ENCODE measurements at regions not wholly inside any gene's neighbourhood (a gene's known extent, or its start where the extent isn't known, plus 50 kb on each side); places are given as distances from the start of the nearest gene placed in this dataset.

- no peak for TF ChIP-seq SREBF1 (IDR thresholded peaks at IDR 0.05; ENCODE audit: low read length)
Measured at GRCh38 chr9:80426992-80427391, 855.2 kb downstream of the TLE4 start (continued).

- Histone ChIP-seq H3K27ac (ENCODE audit: control insufficient read depth, insufficient read depth) (no peak overlapping the region), H3K4me3 (no peak overlapping the region), H3K27me3 (replicated peaks in 1 of 2; ENCODE audit: control insufficient read depth in 2 of 2, insufficient read depth in 2 of 2, low read length in 1 of 2) (no peaks in the 10 kb centered on the region), H3K79me2 (ENCODE audit: control insufficient read depth, insufficient read depth, low read length) (no peaks in the 10 kb centered on the region), H3K4me2 (ENCODE audit: control insufficient read depth, insufficient read depth) (no peak overlapping the region), H3K9me3 (replicated peaks; ENCODE audit: control insufficient read depth, insufficient read depth, low read length) (no peaks in the 10 kb centered on the region; the same call in 2 of the 3 replicates), H3K36me3 (ENCODE audit: control insufficient read depth in 2 of 2, insufficient read depth in 2 of 2, low read length in 1 of 2) (no peaks in the 10 kb centered on the region), H3K9ac (ENCODE audit: control insufficient read depth, insufficient read depth, low read length) (no peak overlapping the region), H2AFZ (ENCODE audit: control insufficient read depth, low read depth, low read length) (no peak overlapping the region), H4K20me1 (ENCODE audit: control insufficient read depth, insufficient read depth) (no peaks in the 10 kb centered on the region), H3K4me1 (ENCODE audit: control insufficient read depth, insufficient read depth, low read length) (no peaks in the 10 kb centered on the region)
- in situ Hi-C loops (cut with MboI) = no loop called here
- no TSS peak for BruUV-seq (replicated peaks)
- intact Hi-C loops (cut with micrococcal nuclease; ENCODE audit: unreplicated experiment) = no loop called here
- ATAC-seq = no peak
- RAD21 ChIA-PET (ENCODE audit: unreplicated experiment) = no interaction called here
- FAIRE-seq = no peak
- TF ChIP-seq ZNF274 (IDR thresholded peaks at IDR 0.05; ENCODE audit: insufficient read depth, insufficient read length) = no peak
- TF ChIP-seq FOXM1 (IDR thresholded peaks at IDR 0.05; ENCODE audit: low read depth, low read length) = no peak
- no peak for TF ChIP-seq IKZF1 (conservative IDR thresholded peaks at IDR 0.05)
- TF ChIP-seq ESRRA (IDR thresholded peaks at IDR 0.05; ENCODE audit: low read length) = no peak
- TF ChIP-seq BCL3 (IDR thresholded peaks at IDR 0.05; ENCODE audit: borderline replicate concordance, insufficient read depth, low read depth, low read length, poor library complexity, severe bottlenecking) = no peak
- TF ChIP-seq, protein P1, sequence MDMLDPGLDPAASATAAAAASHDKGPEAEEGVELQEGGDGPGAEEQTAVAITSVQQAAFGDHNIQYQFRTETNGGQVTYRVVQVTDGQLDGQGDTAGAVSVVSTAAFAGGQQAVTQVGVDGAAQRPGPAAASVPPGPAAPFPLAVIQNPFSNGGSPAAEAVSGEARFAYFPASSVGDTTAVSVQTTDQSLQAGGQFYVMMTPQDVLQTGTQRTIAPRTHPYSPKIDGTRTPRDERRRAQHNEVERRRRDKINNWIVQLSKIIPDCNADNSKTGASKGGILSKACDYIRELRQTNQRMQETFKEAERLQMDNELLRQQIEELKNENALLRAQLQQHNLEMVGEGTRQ (IDR thresholded peaks at IDR 0.05; ENCODE audit: borderline replicate concordance, low read depth, low read length) = no peak
- no peak for TF ChIP-seq JUNB (IDR thresholded peaks at IDR 0.05)
- no peak for TF ChIP-seq CHD1 (IDR thresholded peaks at IDR 0.05; ENCODE audit: low read depth, low read length)
- no peak for TF ChIP-seq NFXL1 (IDR thresholded peaks at IDR 0.05; ENCODE audit: borderline replicate concordance)
- TF ChIP-seq ASH2L (IDR thresholded peaks at IDR 0.05; ENCODE audit: borderline replicate concordance, low read depth) = no peak
- TF ChIP-seq, protein P2, sequence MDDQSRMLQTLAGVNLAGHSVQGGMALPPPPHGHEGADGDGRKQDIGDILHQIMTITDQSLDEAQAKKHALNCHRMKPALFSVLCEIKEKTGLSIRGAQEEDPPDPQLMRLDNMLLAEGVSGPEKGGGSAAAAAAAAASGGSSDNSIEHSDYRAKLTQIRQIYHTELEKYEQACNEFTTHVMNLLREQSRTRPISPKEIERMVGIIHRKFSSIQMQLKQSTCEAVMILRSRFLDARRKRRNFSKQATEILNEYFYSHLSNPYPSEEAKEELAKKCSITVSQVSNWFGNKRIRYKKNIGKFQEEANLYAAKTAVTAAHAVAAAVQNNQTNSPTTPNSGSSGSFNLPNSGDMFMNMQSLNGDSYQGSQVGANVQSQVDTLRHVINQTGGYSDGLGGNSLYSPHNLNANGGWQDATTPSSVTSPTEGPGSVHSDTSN (IDR thresholded peaks at IDR 0.05; ENCODE audit: insufficient replicate concordance, low read depth, low read length) = no peak
- no peak for TF ChIP-seq JUND (IDR thresholded peaks at IDR 0.05; ENCODE audit: low read depth, low read length)
- TF ChIP-seq RCOR1 (conservative IDR thresholded peaks at IDR 0.05; ENCODE audit: low read depth, low read length) = no peak
- TF ChIP-seq RFX5 (IDR thresholded peaks at IDR 0.05; ENCODE audit: low read depth, low read length) = no peak
- no peak for TF ChIP-seq TCF3 (IDR thresholded peaks at IDR 0.05; ENCODE audit: borderline replicate concordance, insufficient read depth, low read depth, low read length)
- no peak for TF ChIP-seq MTA2 (IDR thresholded peaks at IDR 0.05; ENCODE audit: low read depth)
- DNase-seq (ENCODE audit: low read depth, low spot score) = no peak
- SMC1A ChIA-PET (ENCODE audit: uncharacterized antibody, unreplicated experiment) = no interaction called here
- POLR2A ChIA-PET = no interaction called here
- CTCF ChIA-PET = no interaction called here
Measured at GRCh38 chr9:80417211-80417773, 845.5 kb downstream of the TLE4 start.

All from GM12878 (cell line).